Esophagus (tissue), 2 donors: ENCODE measurements at regions not wholly inside any gene's neighbourhood (a gene's known extent, or its start where the extent isn't known, plus 50 kb on each side); places are given as distances from the start of the nearest gene placed in this dataset.
"Not testable (repeated sequence)": the region's sequence is repeated elsewhere in the genome, so short reads cannot be mapped to it uniquely, and the experiment has no call there.

Experiments used
- H3K27ac ChIP-seq, 2 donors: one replicate each; pipeline ENCODE4 v1.5.1; 2013; ENCODE audit warnings: low read depth in 2 of 2, mild to moderate bottlenecking in 2 of 2, inconsistent platforms in 1 of 2, low read length in 1 of 2, moderate library complexity in 1 of 2
- H3K27me3 ChIP-seq, 2 donors: one replicate each; pipeline ENCODE4 v1.6.1; 2013; ENCODE audit warnings: low read length in 2 of 2, control low read depth in 1 of 2, mild to moderate bottlenecking in 1 of 2; ENCODE audit not compliant: insufficient read depth in 2 of 2, control insufficient read depth in 1 of 2
- H3K36me3 ChIP-seq, 2 donors: one replicate each; pipeline ENCODE4 v1.6.1; 2013; ENCODE audit warnings: low read length in 1 of 2; ENCODE audit not compliant: control insufficient read depth in 2 of 2, insufficient read depth in 2 of 2
- H3K4me1 ChIP-seq, 2 donors: one replicate each; pipeline ENCODE4 v1.6.1; 2013; ENCODE audit warnings: low read length in 1 of 2; ENCODE audit not compliant: control insufficient read depth in 2 of 2, insufficient read depth in 2 of 2
- H3K4me3 ChIP-seq, 2 donors: one replicate each; pipeline ENCODE4 v1.5.1; 2013; ENCODE audit warnings: low read length in 2 of 2, mild to moderate bottlenecking in 2 of 2, low read depth in 1 of 2, moderate library complexity in 1 of 2
- H3K9me3 ChIP-seq, 2 donors: one replicate each; pipeline ENCODE4 v1.6.1; 2013; ENCODE audit warnings: mild to moderate bottlenecking in 2 of 2, low read depth in 1 of 2, low read length in 1 of 2, moderate library complexity in 1 of 2; ENCODE audit not compliant: control insufficient read depth in 2 of 2, insufficient read depth in 1 of 2
- WGBS, 2 donors: extraction: QIAGEN DNeasy Blood & Tissue Kit; methylation state at CpG; one replicate each; pipeline ENCODE4 v1.1.7; 2013; 5-methylcytosine and 5-hydroxymethylcytosine counted together
- donor health status: healthy with polysubstance abuse.
- donor health status: Bipolar disorder and iron deficiency.

GRCh38 chr14:22285991-22286390 is 303.0 kb downstream of the DAD1 start:
- Histone ChIP-seq H3K4me1 (no peaks in the 10 kb centered on the region), H3K27me3 (no peaks in the 10 kb centered on the region), H3K4me3 (no peak overlapping the region), H3K9me3 (no peaks in the 10 kb centered on the region), H3K36me3 (no peaks in the 10 kb centered on the region), H3K27ac (no peak overlapping the region)
- WGBS, 2 donors, result 83% methylated on average over 3 of the region's 3 CpGs

GRCh38 chr14:22282949-22283348 is 306.1 kb downstream of the DAD1 start:
- Histone ChIP-seq H3K27ac (no peak overlapping the region), H3K36me3 (no peaks in the 10 kb centered on the region), H3K4me1 (no peaks in the 10 kb centered on the region), H3K9me3 (no peaks in the 10 kb centered on the region), H3K27me3 (no peaks in the 10 kb centered on the region), H3K4me3 (no peak overlapping the region)
- WGBS, 2 donors, result 43 to 51% methylated on average over 5 of the region's 5 CpGs

GRCh38 chr14:22282417-22282816 is 306.6 kb downstream of the DAD1 start:
- H3K36me3 ChIP-seq, result no peaks in the 10 kb centered on the region
- H3K27me3 ChIP-seq, result no peaks in the 10 kb centered on the region
- no peak overlapping the region for H3K27ac ChIP-seq
- H3K4me1 ChIP-seq, result no peaks in the 10 kb centered on the region
- H3K4me3 ChIP-seq, result no peak overlapping the region
- no peaks in the 10 kb centered on the region for H3K9me3 ChIP-seq
- WGBS, 2 donors, result 19 to 21% methylated on average over 5 of the region's 5 CpGs

GRCh38 chr14:22281447-22281874 is 307.6 kb downstream of the DAD1 start:
- H3K27ac ChIP-seq, H3K27me3 ChIP-seq, H3K9me3 ChIP-seq, H3K36me3 ChIP-seq, H3K4me3 ChIP-seq, H3K4me1 ChIP-seq: not testable (repeated sequence)
- 53 to 55% methylated on average over 7 of the region's 7 CpGs for WGBS, 2 donors

- no peak overlapping the region for H3K4me3 ChIP-seq
- 62 to 65% methylated on average over 5 of the region's 5 CpGs for WGBS, 2 donors
- H3K27me3 ChIP-seq, result no peaks in the 10 kb centered on the region
- no peaks in the 10 kb centered on the region for H3K4me1 ChIP-seq
- no peak overlapping the region for H3K27ac ChIP-seq
- H3K36me3 ChIP-seq, result no peaks in the 10 kb centered on the region
- H3K9me3 ChIP-seq, result no peaks in the 10 kb centered on the region
Measured at GRCh38 chr14:22280497-22281316, 308.3 kb downstream of the DAD1 start.

GRCh38 chr14:22276913-22277816 is 311.9 kb downstream of the DAD1 start:
- Histone ChIP-seq H3K4me1 (no peaks in the 10 kb centered on the region), H3K36me3 (no peaks in the 10 kb centered on the region), H3K27me3 (no peaks in the 10 kb centered on the region), H3K27ac (no peak overlapping the region), H3K9me3 (no peaks in the 10 kb centered on the region), H3K4me3 (no peak overlapping the region)
- WGBS, 2 donors, result 51 to 53% methylated on average over 4 of the region's 4 CpGs

- no peaks in the 10 kb centered on the region for H3K27me3 ChIP-seq
- no peak overlapping the region for H3K4me3 ChIP-seq
- H3K4me1 ChIP-seq, result no peaks in the 10 kb centered on the region
- no peaks in the 10 kb centered on the region for H3K36me3 ChIP-seq
- 60 to 65% methylated on average over 11 of the region's 11 CpGs for WGBS, 2 donors
- no peak overlapping the region for H3K27ac ChIP-seq
- H3K9me3 ChIP-seq, result no peaks in the 10 kb centered on the region
Measured at GRCh38 chr14:22271838-22272799, 316.9 kb downstream of the DAD1 start.

- no peaks in the 10 kb centered on the region for H3K27me3 ChIP-seq
- WGBS, 2 donors, result 22 to 31% methylated on average over 2 of the region's 2 CpGs
- H3K36me3 ChIP-seq, result no peaks in the 10 kb centered on the region
- no peak overlapping the region for H3K4me3 ChIP-seq
- H3K9me3 ChIP-seq, result no peaks in the 10 kb centered on the region
- H3K27ac ChIP-seq, result no peak overlapping the region
- no peaks in the 10 kb centered on the region for H3K4me1 ChIP-seq
Measured at GRCh38 chr14:22268875-22269274, 320.1 kb downstream of the DAD1 start.

- Histone ChIP-seq H3K27ac (no peak overlapping the region), H3K4me3 (no peak overlapping the region), H3K36me3 (no peaks in the 10 kb centered on the region), H3K4me1 (no peaks in the 10 kb centered on the region), H3K9me3 (no peaks in the 10 kb centered on the region), H3K27me3 (no peaks in the 10 kb centered on the region)
- 76 to 85% methylated on average over 3 of the region's 3 CpGs for WGBS, 2 donors
Measured at GRCh38 chr14:22266683-22267082, 322.3 kb downstream of the DAD1 start.
